ENCODE measurements at regions not wholly inside any gene's neighbourhood (a gene's known extent, or its start where the extent isn't known, plus 50 kb on each side); places are given as distances from the start of the nearest gene placed in this dataset.

DNA sequence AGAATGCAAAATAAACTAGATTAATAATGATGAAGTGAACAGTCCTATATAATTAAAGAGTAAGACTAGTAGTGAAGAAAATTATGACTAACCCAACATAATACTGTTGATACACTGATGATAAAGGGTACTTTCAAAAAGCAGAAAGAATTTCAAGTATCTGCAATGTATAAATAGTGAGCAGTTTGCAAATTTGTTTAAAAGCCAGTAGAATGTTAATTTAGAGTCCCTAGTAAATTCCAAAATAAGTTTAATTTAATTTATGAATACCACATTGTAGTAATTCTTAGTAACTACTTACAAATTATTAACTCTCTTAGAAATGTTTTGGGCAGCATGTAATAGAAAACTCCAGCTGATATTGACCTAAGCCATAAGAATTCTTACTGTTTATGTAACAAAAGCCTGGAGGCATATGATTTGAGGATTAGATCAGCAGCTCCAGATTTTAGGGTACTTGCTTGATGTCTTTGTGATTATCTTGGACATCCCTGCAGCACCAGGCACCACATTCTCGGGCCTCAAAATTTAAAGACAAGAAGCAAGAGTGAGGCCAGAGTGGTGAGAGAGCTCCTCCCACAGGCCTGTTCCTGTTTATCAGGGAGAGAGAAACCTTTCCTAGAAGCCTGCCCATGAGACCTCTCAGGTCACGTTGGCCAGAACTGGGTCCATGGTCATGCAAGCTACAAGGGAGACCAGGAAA, 67.6 kb upstream of the TDRD3 start:
- TF ChIP-seq CTCF (IDR thresholded peaks at IDR 0.05): peak in 1 of 2 donors; percentile 11
- Histone ChIP-seq H3K4me1 (peaks cover 0 to 4% of the 10 kb centered on the region in 2 donors), H3K9me3 (no peaks in the 10 kb centered on the region), H3K4me3 (no peak overlapping the region), H3K27ac (no peak overlapping the region), H3K36me3 (no peaks in the 10 kb centered on the region), H3K27me3 (no peaks in the 10 kb centered on the region)
- ATAC-seq: peak; percentile 94
- intact Hi-C loops (cut with DNase I): no loop called here
- peak in 2 of 4 donors; percentile 27 to 42 for DNase-seq

DNA sequence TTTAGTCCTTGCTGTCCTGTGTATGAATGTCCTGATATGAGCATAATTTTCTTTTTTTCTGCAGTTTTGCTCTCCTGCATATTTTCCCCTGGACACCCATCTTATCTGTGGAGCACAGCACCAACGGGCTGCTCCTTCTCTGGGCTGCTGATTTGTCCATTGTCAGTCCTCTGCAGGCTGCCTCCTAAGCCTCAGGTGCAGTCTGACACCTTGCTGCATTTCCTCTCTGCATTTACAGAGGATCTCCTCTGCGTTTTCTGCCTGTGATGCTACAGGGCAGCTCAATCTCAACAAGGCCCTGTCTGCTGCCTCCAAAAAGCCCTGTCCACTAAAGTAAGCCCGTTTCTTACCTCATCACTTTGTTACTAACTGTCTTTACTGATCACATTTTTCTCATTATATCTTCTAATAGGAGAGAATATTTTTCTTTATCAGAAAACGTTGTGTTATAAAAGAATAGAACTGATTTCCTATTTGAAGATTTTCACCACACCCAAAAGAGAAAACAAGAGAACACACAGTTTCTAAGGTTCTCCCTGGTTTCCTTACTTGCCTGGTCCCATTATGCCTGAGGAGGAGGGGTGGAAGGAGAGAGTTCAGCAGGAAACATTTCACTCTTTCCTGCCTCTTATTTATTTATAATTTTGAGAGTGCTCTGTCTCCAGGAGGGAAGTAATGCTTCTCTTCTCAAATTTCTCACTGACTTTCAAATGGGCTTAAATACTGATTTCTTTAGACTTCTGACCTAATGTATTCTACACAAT, 65.6 kb upstream of the TDRD3 start:
- H3K36me3 ChIP-seq: no peaks in the 10 kb centered on the region
- H3K27me3 ChIP-seq: no peaks in the 10 kb centered on the region
- TF ChIP-seq CTCF (IDR thresholded peaks at IDR 0.05): no peak
- peaks cover 0 to 4% of the 10 kb centered on the region in 2 donors for H3K4me1 ChIP-seq
- ATAC-seq (no peak), DNase-seq (no peak)
- intact Hi-C loops (cut with DNase I): no loop called here
- no peaks in the 10 kb centered on the region for H3K9me3 ChIP-seq
- no peak overlapping the region for H3K4me3 ChIP-seq
- no peak overlapping the region for H3K27ac ChIP-seq

- Histone ChIP-seq H3K9me3 (no peaks in the 10 kb centered on the region), H3K36me3 (no peaks in the 10 kb centered on the region), H3K4me3 (no peak overlapping the region), H3K4me1 (peaks cover 0 to 2% of the 10 kb centered on the region in 2 donors), H3K27ac (no peak overlapping the region), H3K27me3 (no peaks in the 10 kb centered on the region)
- intact Hi-C loops (cut with DNase I): no loop called here
- DNase-seq: no peak
- no peak for TF ChIP-seq CTCF (IDR thresholded peaks at IDR 0.05)
- ATAC-seq: no peak
Observed at GRCh38 chr13:60332682-60333081, 64.3 kb upstream of the TDRD3 start.

DNA sequence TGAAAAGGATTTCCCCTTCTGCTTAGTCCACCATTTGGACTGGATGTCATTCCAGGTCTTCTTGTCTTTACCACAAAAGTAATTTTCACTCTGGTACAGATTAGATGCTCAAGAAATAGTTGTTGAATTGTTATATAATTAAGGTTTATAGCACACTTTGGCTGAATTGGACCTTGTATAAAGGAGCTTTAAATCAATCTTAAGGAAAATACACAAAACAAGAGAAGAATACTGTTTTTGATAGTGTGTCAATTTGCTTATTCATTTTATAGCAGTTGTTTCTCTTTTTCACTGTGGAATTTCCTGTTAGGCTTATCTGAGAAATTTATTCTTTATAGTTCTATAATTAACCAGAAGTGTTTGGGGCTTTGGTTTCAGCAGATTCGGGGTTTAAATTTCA, 62.7 kb upstream of the TDRD3 start:
- no peaks in the 10 kb centered on the region for H3K9me3 ChIP-seq
- no peak for DNase-seq
- H3K4me3 ChIP-seq: no peak overlapping the region
- no peak for TF ChIP-seq CTCF (IDR thresholded peaks at IDR 0.05)
- H3K27me3 ChIP-seq: no peaks in the 10 kb centered on the region
- no peaks in the 10 kb centered on the region for H3K36me3 ChIP-seq
- ATAC-seq: no peak
- intact Hi-C loops (cut with DNase I): no loop called here
- H3K27ac ChIP-seq: no peak overlapping the region
- H3K4me1 ChIP-seq: no peaks in the 10 kb centered on the region

- intact Hi-C loops (cut with DNase I): no loop called here
- H3K9me3 ChIP-seq: no peaks in the 10 kb centered on the region
- H3K4me3 ChIP-seq: no peak overlapping the region
- H3K4me1 ChIP-seq: no peaks in the 10 kb centered on the region
- H3K36me3 ChIP-seq: no peaks in the 10 kb centered on the region
- DNase-seq: no peak
- TF ChIP-seq CTCF (IDR thresholded peaks at IDR 0.05): peak; percentile 33 to 63
- no peaks in the 10 kb centered on the region for H3K27me3 ChIP-seq
- ATAC-seq: peak; percentile 54
- no peak overlapping the region for H3K27ac ChIP-seq
Observed at GRCh38 chr13:60335531-60335930, 61.5 kb upstream of the TDRD3 start.

Measured in left lung (tissue), 4 donors.